ENCODE measurements at regions not wholly inside any gene's neighbourhood (a gene's known extent, or its start where the extent isn't known, plus 50 kb on each side); places are given as distances from the start of the nearest gene placed in this dataset.

DNA sequence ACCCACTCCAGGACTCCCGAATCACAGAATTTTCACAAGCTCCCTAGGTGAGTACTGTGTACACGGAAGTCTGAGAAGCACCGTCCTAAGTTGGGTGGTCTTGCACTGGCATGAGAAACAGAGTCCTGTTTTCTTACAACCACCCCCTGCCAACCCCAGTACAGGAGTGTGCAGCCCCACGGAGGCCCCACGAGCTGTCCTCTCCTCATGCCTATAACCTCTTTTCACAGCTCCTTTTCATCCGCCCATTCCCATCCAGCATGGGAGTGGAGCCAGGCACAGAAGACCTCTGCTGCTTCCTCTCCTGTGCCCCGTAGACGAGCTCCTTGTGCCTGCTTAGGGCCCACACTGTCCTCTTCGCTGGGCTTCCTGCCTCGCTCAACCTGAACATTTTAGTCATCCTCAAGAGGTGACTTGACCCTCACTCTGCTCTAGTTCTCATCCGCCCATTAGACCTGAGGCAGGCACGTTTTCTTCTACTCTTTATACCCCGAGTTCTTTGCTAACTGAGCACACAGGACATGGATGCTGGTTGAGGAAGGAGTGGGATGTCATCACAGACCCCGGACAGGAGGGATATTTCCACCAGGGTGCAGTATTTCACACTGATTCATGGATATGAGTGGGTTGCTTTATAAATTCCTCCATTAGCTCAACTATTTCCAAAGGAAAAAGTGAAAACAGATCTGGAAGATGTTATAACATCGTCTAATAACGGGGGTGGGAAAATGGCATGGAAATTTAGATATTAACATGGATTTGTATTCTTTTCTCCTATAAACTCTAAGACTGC is 160.5 kb downstream of the TTLL2 start:
- Histone ChIP-seq H3K27me3 (replicated peaks in 1 of 2; ENCODE audit: control insufficient read depth in 2 of 2, extremely low read depth in 1 of 2, insufficient read depth in 2 of 2, low read length in 1 of 2) (peaks cover 0 to 18% of the 10 kb centered on the region in 2 experiments), H3K4me1 (ENCODE audit: control insufficient read depth in 1 of 2, extremely low read depth in 1 of 2, insufficient read depth in 2 of 2, low read length in 2 of 2) (no peaks in the 10 kb centered on the region), H3K36me3 (ENCODE audit: control insufficient read depth in 2 of 2, extremely low read depth in 1 of 2, insufficient read depth in 1 of 2, low read length in 1 of 2) (no peaks in the 10 kb centered on the region), H3K9me3 (no peaks in the 10 kb centered on the region), H3K4me3 (ENCODE audit: control insufficient read depth in 1 of 2, extremely low read depth in 1 of 2, low read length in 1 of 2) (no peak overlapping the region), H3K27ac (ENCODE audit: low read length) (no peak overlapping the region)
- peak in 1 of 35 experiments; percentile 17 for DNase-seq
- no peaks in the 10 kb centered on the region for H3K36me3 Mint-ChIP-seq
- H3K27ac Mint-ChIP-seq: no peak overlapping the region
- ChIA-PET CTCF (interaction anchor here (0.7 to 1.8 kb wide), 2 partner anchors 412 kb away, joined by 3 to 7 read pairs; no protein-coding TSS in a partner anchor), POLR2A (no interaction called here)
- no peaks in the 10 kb centered on the region for H3K4me1 Mint-ChIP-seq
- no peaks in the 10 kb centered on the region for H3K9me3 Mint-ChIP-seq
- H3K4me3 Mint-ChIP-seq: no peak overlapping the region
- ATAC-seq (replicated peaks in 1 of 4): no peak
- 88% methylated on average over 9 of the region's 16 CpGs for WGBS (ENCODE audit: insufficient coverage)
- peaks cover 30 to 31% of the 10 kb centered on the region in 2 donors for H3K27me3 Mint-ChIP-seq

GRCh38 chr6:167487749-167488664 is 163.1 kb downstream of the TTLL2 start:
- 84% methylated on average over 9 of the region's 18 CpGs for WGBS (ENCODE audit: insufficient coverage)
- DNase-seq (no peak), ATAC-seq (replicated peaks in 1 of 4) (no peak)
- H3K4me3 Mint-ChIP-seq: no peak overlapping the region
- Histone ChIP-seq H3K36me3 (ENCODE audit: control insufficient read depth in 2 of 2, extremely low read depth in 1 of 2, insufficient read depth in 1 of 2, low read length in 1 of 2) (no peaks in the 10 kb centered on the region), H3K27ac (ENCODE audit: low read length) (no peak overlapping the region), H3K4me3 (ENCODE audit: control insufficient read depth in 1 of 2, extremely low read depth in 1 of 2, low read length in 1 of 2) (no peak overlapping the region), H3K4me1 (ENCODE audit: control insufficient read depth in 1 of 2, extremely low read depth in 1 of 2, insufficient read depth in 2 of 2, low read length in 2 of 2) (no peaks in the 10 kb centered on the region), H3K9me3 (no peaks in the 10 kb centered on the region), H3K27me3 (replicated peaks in 1 of 2; ENCODE audit: control insufficient read depth in 2 of 2, extremely low read depth in 1 of 2, insufficient read depth in 2 of 2, low read length in 1 of 2) (peaks cover 0 to 26% of the 10 kb centered on the region in 2 experiments)
- H3K4me1 Mint-ChIP-seq: no peaks in the 10 kb centered on the region
- H3K27ac Mint-ChIP-seq: no peak overlapping the region
- peaks cover 16 to 17% of the 10 kb centered on the region in 2 donors for H3K27me3 Mint-ChIP-seq
- no peaks in the 10 kb centered on the region for H3K36me3 Mint-ChIP-seq
- ChIA-PET CTCF (no interaction called here), POLR2A (no interaction called here)
- H3K9me3 Mint-ChIP-seq: no peaks in the 10 kb centered on the region

- ChIA-PET POLR2A (no interaction called here), CTCF (no interaction called here)
- Histone ChIP-seq H3K27me3 (replicated peaks in 1 of 2; ENCODE audit: control insufficient read depth in 2 of 2, extremely low read depth in 1 of 2, insufficient read depth in 2 of 2, low read length in 1 of 2) (peaks cover 0 to 25% of the 10 kb centered on the region in 2 experiments), H3K36me3 (ENCODE audit: control insufficient read depth in 2 of 2, extremely low read depth in 1 of 2, insufficient read depth in 1 of 2, low read length in 1 of 2) (no peaks in the 10 kb centered on the region), H3K4me1 (ENCODE audit: control insufficient read depth in 1 of 2, extremely low read depth in 1 of 2, insufficient read depth in 2 of 2, low read length in 2 of 2) (no peaks in the 10 kb centered on the region), H3K9me3 (no peaks in the 10 kb centered on the region), H3K4me3 (ENCODE audit: control insufficient read depth in 1 of 2, extremely low read depth in 1 of 2, low read length in 1 of 2) (no peak overlapping the region), H3K27ac (ENCODE audit: low read length) (no peak overlapping the region)
- no peak overlapping the region for H3K4me3 Mint-ChIP-seq
- WGBS (ENCODE audit: insufficient coverage): 85% methylated on average over 5 of the region's 12 CpGs
- H3K9me3 Mint-ChIP-seq: peaks cover 0 to 6% (median 0%) of the 10 kb centered on the region in 3 donors
- H3K27me3 Mint-ChIP-seq: peaks cover 15 to 25% of the 10 kb centered on the region in 2 donors
- no peaks in the 10 kb centered on the region for H3K36me3 Mint-ChIP-seq
- H3K27ac Mint-ChIP-seq: no peak overlapping the region
- DNase-seq (no peak), ATAC-seq (replicated peaks in 1 of 4) (no peak)
- H3K4me1 Mint-ChIP-seq: no peaks in the 10 kb centered on the region
Observed at GRCh38 chr6:167491438-167492099, 166.7 kb downstream of the TTLL2 start.

DNA sequence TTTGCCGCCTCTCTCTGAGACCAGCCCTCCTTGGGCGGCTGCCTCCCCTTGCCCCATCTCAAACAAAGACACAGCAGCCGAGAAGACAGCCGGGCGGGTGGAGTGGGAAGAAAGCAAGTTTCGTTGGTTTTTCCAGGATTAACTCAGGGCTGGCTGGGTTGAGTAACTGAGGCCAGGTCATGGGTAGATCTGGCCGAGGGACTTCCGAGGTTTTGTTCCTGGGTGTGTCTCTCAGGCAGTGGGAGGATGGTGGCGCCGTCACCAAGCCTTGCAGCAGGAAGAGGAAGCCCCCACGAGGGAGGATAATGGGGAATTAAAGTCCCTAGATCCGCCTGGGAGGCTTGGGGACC is 167.2 kb downstream of the TTLL2 start:
- no peak overlapping the region for H3K27ac ChIP-seq (ENCODE audit: low read length)
- ATAC-seq (replicated peaks in 1 of 4) (no peak), DNase-seq (no peak)
- no peaks in the 10 kb centered on the region for H3K4me1 ChIP-seq (ENCODE audit: control insufficient read depth in 1 of 2, extremely low read depth in 1 of 2, insufficient read depth in 2 of 2, low read length in 2 of 2)
- Mint-ChIP-seq H3K9me3 (peaks cover 0 to 6% (median 0%) of the 10 kb centered on the region in 3 donors), H3K27ac (no peak overlapping the region), H3K27me3 (peaks cover 13 to 25% of the 10 kb centered on the region in 2 donors), H3K4me1 (no peaks in the 10 kb centered on the region), H3K4me3 (no peak overlapping the region), H3K36me3 (no peaks in the 10 kb centered on the region)
- WGBS (ENCODE audit: insufficient coverage): 53% methylated on average over 11 of the region's 12 CpGs
- POLR2A ChIA-PET: no interaction called here
- no peaks in the 10 kb centered on the region for H3K9me3 ChIP-seq
- CTCF ChIA-PET: no interaction called here
- no peaks in the 10 kb centered on the region for H3K36me3 ChIP-seq (ENCODE audit: control insufficient read depth in 2 of 2, extremely low read depth in 1 of 2, insufficient read depth in 1 of 2, low read length in 1 of 2)
- peaks cover 0 to 24% of the 10 kb centered on the region in 2 experiments for H3K27me3 ChIP-seq (replicated peaks in 1 of 2; ENCODE audit: control insufficient read depth in 2 of 2, extremely low read depth in 1 of 2, insufficient read depth in 2 of 2, low read length in 1 of 2)
- H3K4me3 ChIP-seq (ENCODE audit: control insufficient read depth in 1 of 2, extremely low read depth in 1 of 2, low read length in 1 of 2): no peak overlapping the region

- Mint-ChIP-seq H3K9me3 (peaks cover 0 to 6% (median 0%) of the 10 kb centered on the region in 3 donors), H3K36me3 (no peaks in the 10 kb centered on the region), H3K4me3 (no peak overlapping the region), H3K27ac (no peak overlapping the region), H3K27me3 (peaks cover 12 to 18% of the 10 kb centered on the region in 2 donors), H3K4me1 (no peaks in the 10 kb centered on the region)
- Histone ChIP-seq H3K27me3 (replicated peaks in 1 of 2; ENCODE audit: control insufficient read depth in 2 of 2, extremely low read depth in 1 of 2, insufficient read depth in 2 of 2, low read length in 1 of 2) (peaks cover 0 to 21% of the 10 kb centered on the region in 2 experiments), H3K4me1 (ENCODE audit: control insufficient read depth in 1 of 2, extremely low read depth in 1 of 2, insufficient read depth in 2 of 2, low read length in 2 of 2) (no peaks in the 10 kb centered on the region), H3K4me3 (ENCODE audit: control insufficient read depth in 1 of 2, extremely low read depth in 1 of 2, low read length in 1 of 2) (no peak overlapping the region), H3K27ac (ENCODE audit: low read length) (no peak overlapping the region), H3K36me3 (ENCODE audit: control insufficient read depth in 2 of 2, extremely low read depth in 1 of 2, insufficient read depth in 1 of 2, low read length in 1 of 2) (no peaks in the 10 kb centered on the region), H3K9me3 (no peaks in the 10 kb centered on the region)
- ChIA-PET POLR2A (no interaction called here), CTCF (no interaction called here)
- 78% methylated on average over 3 of the region's 3 CpGs for WGBS (ENCODE audit: insufficient coverage)
- DNase-seq (no peak), ATAC-seq (replicated peaks in 1 of 4) (no peak)
Observed at GRCh38 chr6:167493310-167493709, 168.4 kb downstream of the TTLL2 start.

- H3K4me3 Mint-ChIP-seq: no peak overlapping the region
- no peaks in the 10 kb centered on the region for H3K36me3 Mint-ChIP-seq
- H3K36me3 ChIP-seq (ENCODE audit: control insufficient read depth in 2 of 2, extremely low read depth in 1 of 2, insufficient read depth in 1 of 2, low read length in 1 of 2): no peaks in the 10 kb centered on the region
- H3K27ac Mint-ChIP-seq: no peak overlapping the region
- peaks cover 0 to 26% of the 10 kb centered on the region in 2 experiments for H3K27me3 ChIP-seq (replicated peaks in 1 of 2; ENCODE audit: control insufficient read depth in 2 of 2, extremely low read depth in 1 of 2, insufficient read depth in 2 of 2, low read length in 1 of 2)
- no peak overlapping the region for H3K4me3 ChIP-seq (ENCODE audit: control insufficient read depth in 1 of 2, extremely low read depth in 1 of 2, low read length in 1 of 2)
- DNase-seq (no peak), ATAC-seq (replicated peaks in 1 of 4) (no peak)
- H3K4me1 Mint-ChIP-seq: no peaks in the 10 kb centered on the region
- POLR2A ChIA-PET: interaction anchor here in 1 of 2 donors (0.6 kb wide), 1 partner anchor 988 kb away, joined by 3 read pairs; no protein-coding TSS in a partner anchor
- CTCF ChIA-PET: no interaction called here
- H3K27ac ChIP-seq (ENCODE audit: low read length): no peak overlapping the region
- WGBS (ENCODE audit: insufficient coverage): 93% methylated on average over 24 of the region's 28 CpGs
- H3K9me3 Mint-ChIP-seq: peaks cover 0 to 6% (median 0%) of the 10 kb centered on the region in 3 donors
- peaks cover 13 to 16% of the 10 kb centered on the region in 2 donors for H3K27me3 Mint-ChIP-seq
- H3K4me1 ChIP-seq (ENCODE audit: control insufficient read depth in 1 of 2, extremely low read depth in 1 of 2, insufficient read depth in 2 of 2, low read length in 2 of 2): no peaks in the 10 kb centered on the region
- no peaks in the 10 kb centered on the region for H3K9me3 ChIP-seq
Observed at GRCh38 chr6:167493976-167494697, 169.3 kb downstream of the TTLL2 start.
